Trophoblast cell (in vitro differentiated cells and primary cell): ENCODE measurements at regions not wholly inside any gene's neighbourhood (a gene's known extent, or its start where the extent isn't known, plus 50 kb on each side); places are given as distances from the start of the nearest gene placed in this dataset.
"Not testable (repeated sequence)": the region's sequence is repeated elsewhere in the genome, so short reads cannot be mapped to it uniquely, and the experiment has no call there.

Experiments used
- DNase-seq, 2 donors: peaks; one replicate each; pipeline ENCODE4 v3.0.0-alpha.2; 2016
- H2AFZ ChIP-seq: 2 replicates; pipeline ENCODE4 v1.6.1; 2013; ENCODE audit warnings: low read length, moderate library complexity, mild to moderate bottlenecking; ENCODE audit not compliant: insufficient read depth, poor library complexity
- H2AK5ac ChIP-seq: 2 replicates; pipeline ENCODE4 v1.6.1; 2013; ENCODE audit warnings: mild to moderate bottlenecking, low read length
- H2BK120ac ChIP-seq: 2 replicates; pipeline ENCODE4 v1.6.1; 2013; ENCODE audit warnings: low read length, mild to moderate bottlenecking, moderate library complexity; ENCODE audit not compliant: insufficient read depth, poor library complexity
- H2BK12ac ChIP-seq: 2 replicates; pipeline ENCODE4 v1.6.1; 2013; ENCODE audit warnings: mild to moderate bottlenecking, low read length, moderate library complexity
- H2BK5ac ChIP-seq: 2 replicates; pipeline ENCODE4 v1.6.1; 2013; ENCODE audit warnings: low read length, low read depth, moderate library complexity, mild to moderate bottlenecking; ENCODE audit not compliant: poor library complexity
- H3K14ac ChIP-seq: 2 replicates; pipeline ENCODE4 v1.6.1; 2013; ENCODE audit warnings: mild to moderate bottlenecking, low read length
- H3K18ac ChIP-seq: 2 replicates; pipeline ENCODE4 v1.6.1; 2013; ENCODE audit warnings: mild to moderate bottlenecking, low read length
- H3K23ac ChIP-seq: 2 replicates; pipeline ENCODE4 v1.6.1; 2013; ENCODE audit warnings: low read length
- H3K27ac ChIP-seq: 2 replicates; pipeline ENCODE4 v1.5.1; 2013; ENCODE audit warnings: low read depth, mild to moderate bottlenecking, inconsistent platforms, low read length, moderate library complexity
- H3K27me3 ChIP-seq: 2 replicates; pipeline ENCODE4 v1.6.1; 2013; ENCODE audit warnings: inconsistent platforms, mild to moderate bottlenecking, low read length, moderate library complexity; ENCODE audit not compliant: insufficient read depth
- H3K36me3 ChIP-seq, 2 experiments: 1 replicate in 1 of 2; 2 replicates in 1 of 2; pipeline ENCODE4 v1.6.1; 2013; ENCODE audit warnings: low read length in 2 of 2, mild to moderate bottlenecking in 2 of 2, moderate library complexity in 1 of 2; ENCODE audit not compliant: insufficient read depth in 2 of 2, control insufficient read depth in 1 of 2
- H3K4ac ChIP-seq: 2 replicates; pipeline ENCODE4 v1.6.1; 2013; ENCODE audit warnings: low read depth, mild to moderate bottlenecking, low read length, moderate library complexity
- H3K4me1 ChIP-seq, 2 experiments: 1 replicate in 1 of 2; 2 replicates in 1 of 2; pipeline ENCODE4 v1.6.1; 2013; ENCODE audit warnings: low read length in 2 of 2, mild to moderate bottlenecking in 2 of 2, moderate library complexity in 1 of 2; ENCODE audit not compliant: insufficient read depth in 2 of 2, control insufficient read depth in 1 of 2
- H3K4me2 ChIP-seq: 2 replicates; pipeline ENCODE4 v1.6.1; 2013; ENCODE audit warnings: inconsistent platforms, mild to moderate bottlenecking, low read length, moderate library complexity
- H3K4me3 ChIP-seq: 2 replicates; pipeline ENCODE4 v1.5.1; 2013; ENCODE audit warnings: mild to moderate bottlenecking, low read depth, low read length, inconsistent platforms
- H3K79me1 ChIP-seq: one replicate; pipeline ENCODE4 v1.6.1; 2013; ENCODE audit warnings: low read length
- H3K79me2 ChIP-seq: 2 replicates; pipeline ENCODE4 v1.6.1; 2013; ENCODE audit warnings: low read length, mild to moderate bottlenecking; ENCODE audit not compliant: control insufficient read depth, insufficient read depth, poor library complexity
- H3K9ac ChIP-seq: 2 replicates; pipeline ENCODE4 v1.6.1; 2013; ENCODE audit warnings: mild to moderate bottlenecking, low read length
- H3K9me3 ChIP-seq: 2 replicates; pipeline ENCODE4 v1.6.1; 2013; ENCODE audit warnings: low read depth, mild to moderate bottlenecking, control low read depth, inconsistent platforms, low read length; ENCODE audit not compliant: insufficient read depth
- H4K12ac ChIP-seq: 2 replicates; pipeline ENCODE4 v1.6.1; 2013; ENCODE audit warnings: low read depth, mild to moderate bottlenecking, low read length, moderate library complexity
- H4K8ac ChIP-seq: 2 replicates; pipeline ENCODE4 v1.6.1; 2013; ENCODE audit warnings: low read depth, mild to moderate bottlenecking, low read length, moderate library complexity
- H4K91ac ChIP-seq: one replicate; pipeline ENCODE4 v1.6.1; 2013; ENCODE audit warnings: low read depth, mild to moderate bottlenecking, low read length, moderate library complexity
- WGBS: extraction: QIAGEN DNeasy Blood & Tissue Kit; methylation state at CpG from one replicate; pipeline ENCODE4 v1.1.7; 2013; ENCODE audit warnings: missing lambda C conversion rate; ENCODE audit not compliant: insufficient read length, insufficient coverage; ENCODE audit errors: extremely low coverage; 5-methylcytosine and 5-hydroxymethylcytosine counted together

DNA sequence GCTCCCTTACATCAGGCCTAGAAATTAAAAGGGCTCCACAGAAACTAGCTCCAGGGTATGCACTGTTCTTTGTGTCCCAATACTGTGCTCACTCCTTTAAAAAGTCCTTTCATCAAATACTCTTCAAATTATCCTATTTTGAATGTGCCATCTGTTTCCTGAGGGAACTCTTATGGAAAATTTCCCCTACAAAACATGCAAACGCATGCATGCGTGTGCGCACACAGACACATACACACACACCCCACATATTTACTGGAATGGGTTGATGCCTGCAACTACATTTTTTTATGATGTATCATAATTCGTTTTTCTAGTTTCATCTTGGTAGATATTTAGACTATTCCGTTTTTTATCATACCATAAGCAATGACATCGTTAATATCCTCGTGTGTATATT, 351.2 kb upstream of the KIF2B start:
- no peaks in the 10 kb centered on the region for H3K36me3 ChIP-seq

DNA sequence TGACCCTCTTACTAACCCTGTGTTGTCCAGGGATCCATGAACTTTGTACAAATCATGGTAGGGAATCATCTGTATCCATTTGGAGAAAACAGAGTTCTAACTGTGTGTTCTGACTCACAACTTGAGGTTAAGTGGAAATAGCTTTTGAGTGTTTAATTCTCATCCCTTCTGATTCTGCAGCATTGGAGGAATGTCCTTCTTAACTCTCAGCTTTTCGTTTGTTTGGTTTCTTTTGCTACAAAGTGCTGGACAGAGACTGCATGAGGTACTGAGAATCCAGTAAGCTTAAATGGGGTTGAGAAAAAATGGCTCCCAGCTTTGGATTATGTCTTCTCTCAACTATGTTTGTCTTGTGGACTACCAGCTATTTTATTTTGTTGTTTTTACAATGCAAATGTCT, 352.1 kb upstream of the KIF2B start:
- H4K91ac ChIP-seq, result no peak overlapping the region
- no peaks in the 10 kb centered on the region for H3K4me1 ChIP-seq
- H3K36me3 ChIP-seq, result no peaks in the 10 kb centered on the region
- no peak overlapping the region for H4K8ac ChIP-seq
- no peaks in the 10 kb centered on the region for H3K79me1 ChIP-seq
- H2AFZ ChIP-seq, result no peak overlapping the region
- no CpG with 5 or more reads among the region's 1 CpG for WGBS
- no peak overlapping the region for H3K14ac ChIP-seq
- H3K27ac ChIP-seq, result no peak overlapping the region
- no peak overlapping the region for H3K4ac ChIP-seq
- H3K23ac ChIP-seq, result no peak overlapping the region
- no peak overlapping the region for H4K12ac ChIP-seq
- H2BK5ac ChIP-seq, result no peak overlapping the region
- H3K4me2 ChIP-seq, result no peak overlapping the region
- no peak overlapping the region for H2AK5ac ChIP-seq
- H3K4me3 ChIP-seq, result no peak overlapping the region
- DNase-seq, result no peak
- H3K9ac ChIP-seq, result no peak overlapping the region
- H3K18ac ChIP-seq, result no peak overlapping the region
- H2BK12ac ChIP-seq, result no peak overlapping the region
- H3K9me3 ChIP-seq, result no peaks in the 10 kb centered on the region
- H3K79me2 ChIP-seq, result no peaks in the 10 kb centered on the region
- no peaks in the 10 kb centered on the region for H3K27me3 ChIP-seq
- H2BK120ac ChIP-seq, result no peak overlapping the region

More for the DNA sequence above, 351.2 kb upstream of the KIF2B start:
- Histone ChIP-seq H2AK5ac (no peak overlapping the region), H3K18ac (no peak overlapping the region), H3K4me3 (no peak overlapping the region), H3K4me2 (no peak overlapping the region), H3K14ac (no peak overlapping the region), H3K23ac (no peak overlapping the region), H3K4ac (no peak overlapping the region), H2BK120ac (no peak overlapping the region), H2BK5ac (no peak overlapping the region), H3K79me2 (no peaks in the 10 kb centered on the region), H4K12ac (no peak overlapping the region), H3K27ac (no peak overlapping the region), H3K27me3 (no peaks in the 10 kb centered on the region), H3K9me3 (no peaks in the 10 kb centered on the region), H4K91ac (no peak overlapping the region), H2AFZ (no peak overlapping the region), H3K79me1 (no peaks in the 10 kb centered on the region), H2BK12ac (no peak overlapping the region), H3K9ac (no peak overlapping the region), H4K8ac (no peak overlapping the region), H3K4me1 (no peaks in the 10 kb centered on the region)
- WGBS, result no CpG with 5 or more reads among the region's 7 CpGs
- no peak for DNase-seq

DNA sequence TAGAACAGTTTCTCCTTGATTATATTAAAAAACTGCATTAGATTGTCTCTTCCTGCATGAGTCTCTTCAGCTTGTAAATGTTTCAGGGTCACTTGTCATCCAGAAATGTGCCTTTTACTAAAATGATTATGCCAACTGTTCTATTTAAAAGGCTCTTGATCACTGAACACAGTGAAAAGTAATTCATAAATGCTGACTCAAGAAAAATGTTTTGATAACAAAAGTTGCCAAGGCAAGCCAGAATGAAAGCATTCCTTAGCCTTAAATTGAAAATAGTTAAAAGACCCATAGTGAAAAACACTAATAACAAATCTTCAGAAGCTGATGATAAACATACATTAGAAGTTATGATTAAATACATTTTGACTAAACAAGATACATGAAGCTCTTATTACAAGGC, 356.0 kb upstream of the KIF2B start:
- Histone ChIP-seq H3K79me1 (no peaks in the 10 kb centered on the region), H3K9ac (no peak overlapping the region), H3K4me1 (no peaks in the 10 kb centered on the region), H4K12ac (no peak overlapping the region), H4K8ac (no peak overlapping the region), H3K36me3 (no peaks in the 10 kb centered on the region), H3K14ac (no peak overlapping the region), H2BK120ac (no peak overlapping the region), H3K18ac (no peak overlapping the region), H3K23ac (no peak overlapping the region), H2AFZ (no peak overlapping the region), H3K4me2 (no peak overlapping the region), H3K27ac (no peak overlapping the region), H2BK5ac (no peak overlapping the region), H2AK5ac (no peak overlapping the region), H3K4me3 (no peak overlapping the region), H3K79me2 (no peaks in the 10 kb centered on the region), H3K27me3 (no peaks in the 10 kb centered on the region), H2BK12ac (no peak overlapping the region), H4K91ac (no peak overlapping the region), H3K4ac (no peak overlapping the region), H3K9me3 (no peaks in the 10 kb centered on the region)
- DNase-seq, result no peak

DNA sequence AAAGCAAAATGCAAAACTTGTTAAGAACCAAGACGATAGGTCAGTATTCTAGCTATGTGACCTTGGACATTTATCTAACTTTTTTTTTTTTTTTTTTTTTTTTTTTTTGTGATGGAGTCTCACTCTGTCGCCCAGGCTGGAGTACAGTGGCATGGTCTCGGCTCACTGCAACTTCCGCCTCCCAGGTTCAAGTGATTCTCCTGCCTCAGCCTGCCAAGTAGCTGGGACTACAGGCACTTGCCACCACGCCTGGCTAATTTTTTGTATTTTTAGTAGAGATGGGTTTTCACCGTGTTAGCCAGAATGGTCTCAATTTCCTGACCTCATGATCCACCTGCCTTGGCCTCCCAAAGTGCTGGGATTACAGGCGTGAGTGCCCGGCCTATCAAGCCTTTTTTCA, 358.3 kb upstream of the KIF2B start:
- H4K12ac ChIP-seq, H2BK5ac ChIP-seq, H4K8ac ChIP-seq, DNase-seq, H3K14ac ChIP-seq, H3K27ac ChIP-seq, H3K4me1 ChIP-seq, H4K91ac ChIP-seq, H3K4me2 ChIP-seq, H3K79me2 ChIP-seq, H3K27me3 ChIP-seq, H2BK120ac ChIP-seq, H2AK5ac ChIP-seq, H2BK12ac ChIP-seq, H3K23ac ChIP-seq, H3K36me3 ChIP-seq, H3K9me3 ChIP-seq, H3K4me3 ChIP-seq, H2AFZ ChIP-seq, H3K18ac ChIP-seq, H3K79me1 ChIP-seq, H3K4ac ChIP-seq, H3K9ac ChIP-seq: not testable (repeated sequence)
- WGBS, result no CpG with 5 or more reads among the region's 8 CpGs

DNA sequence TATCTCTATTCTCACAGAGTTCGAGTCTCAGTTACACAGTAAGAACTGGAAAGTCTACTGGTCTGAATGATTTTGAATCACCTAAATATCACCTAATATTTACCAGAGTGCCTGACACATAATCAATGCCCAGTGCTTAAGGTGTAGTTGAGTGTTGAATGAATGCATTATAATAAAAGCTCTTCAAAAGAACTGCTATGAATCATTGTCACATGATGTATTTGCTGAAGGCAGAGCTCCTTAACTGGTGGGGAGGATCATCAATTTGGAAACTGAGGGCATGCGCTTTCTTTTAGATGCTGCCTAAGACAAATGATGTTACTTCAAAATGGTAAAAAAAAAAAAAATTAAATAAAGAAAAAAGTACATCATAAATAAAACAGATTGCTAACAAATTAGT, 359.4 kb upstream of the KIF2B start:
- Histone ChIP-seq H3K14ac (no peak overlapping the region), H2AFZ (no peak overlapping the region)

More for the DNA sequence above, 359.4 kb upstream of the KIF2B start:
- H2BK5ac ChIP-seq, result no peak overlapping the region
- peaks cover under 1% of the 10 kb centered on the region for H3K9me3 ChIP-seq
- H3K9ac ChIP-seq, result no peak overlapping the region
- H3K27me3 ChIP-seq, result no peaks in the 10 kb centered on the region
- H3K79me1 ChIP-seq, result no peaks in the 10 kb centered on the region
- DNase-seq, result no peak
- H3K4me1 ChIP-seq, result no peaks in the 10 kb centered on the region
- no peak overlapping the region for H3K27ac ChIP-seq
- H4K12ac ChIP-seq, result no peak overlapping the region
- H3K18ac ChIP-seq, result no peak overlapping the region
- H3K23ac ChIP-seq, result no peak overlapping the region
- no peak overlapping the region for H4K91ac ChIP-seq
- no peak overlapping the region for H2BK12ac ChIP-seq
- H2BK120ac ChIP-seq, result no peak overlapping the region
- no CpG with 5 or more reads among the region's 2 CpGs for WGBS
- H3K79me2 ChIP-seq, result no peaks in the 10 kb centered on the region
- no peak overlapping the region for H3K4me3 ChIP-seq
- no peak overlapping the region for H3K4me2 ChIP-seq
- no peak overlapping the region for H4K8ac ChIP-seq
- H3K4ac ChIP-seq, result no peak overlapping the region
- no peak overlapping the region for H2AK5ac ChIP-seq
- no peaks in the 10 kb centered on the region for H3K36me3 ChIP-seq
